ENCODE measurements at regions not wholly inside any gene's neighbourhood (a gene's known extent, or its start where the extent isn't known, plus 50 kb on each side); places are given as distances from the start of the nearest gene placed in this dataset.
"Not testable (repeated sequence)": the region's sequence is repeated elsewhere in the genome, so short reads cannot be mapped to it uniquely, and the experiment has no call there.

GRCh38 chr1:194014014-194014413, 827.6 kb upstream of the B3GALT2 start:
- no peak overlapping the region for H3K4me3 Mint-ChIP-seq
- intact Hi-C loops (cut with micrococcal nuclease): no loop called here
- no peaks in the 10 kb centered on the region for H3K4me1 Mint-ChIP-seq (ENCODE audit: low read depth)
- no peak for DNase-seq
- no peaks in the 10 kb centered on the region for H3K36me3 Mint-ChIP-seq (ENCODE audit: low read depth)
- no peak for TF ChIP-seq CTCF (IDR thresholded peaks at IDR 0.05)
- ChIA-PET CTCF (no interaction called here), POLR2A (interaction anchor here (1.1 kb wide), 1 partner anchor 72 kb away, joined by 3 read pairs; no protein-coding TSS in a partner anchor)
- H3K27ac Mint-ChIP-seq: no peak overlapping the region
- H3K9me3 Mint-ChIP-seq: peaks cover 8% of the 10 kb centered on the region
- H3K27me3 Mint-ChIP-seq: no peaks in the 10 kb centered on the region
- no peak for ATAC-seq

GRCh38 chr1:194013561-194013960, 827.1 kb upstream of the B3GALT2 start:
- H3K4me3 Mint-ChIP-seq: no peak overlapping the region
- intact Hi-C loops (cut with micrococcal nuclease): no loop called here
- H3K9me3 Mint-ChIP-seq: peaks cover 9% of the 10 kb centered on the region
- no peak for TF ChIP-seq CTCF (IDR thresholded peaks at IDR 0.05)
- ChIA-PET CTCF (interaction anchor here (0.7 kb wide), 1 partner anchor 105 kb away, joined by 4 read pairs; no protein-coding TSS in a partner anchor), POLR2A (interaction anchor here (1.1 kb wide), 1 partner anchor 72 kb away, joined by 3 read pairs; no protein-coding TSS in a partner anchor)
- H3K36me3 Mint-ChIP-seq (ENCODE audit: low read depth): no peaks in the 10 kb centered on the region
- no peaks in the 10 kb centered on the region for H3K4me1 Mint-ChIP-seq (ENCODE audit: low read depth)
- ATAC-seq: no peak
- H3K27ac Mint-ChIP-seq: no peak overlapping the region
- no peak for DNase-seq
- H3K27me3 Mint-ChIP-seq: no peaks in the 10 kb centered on the region

GRCh38 chr1:194004146-194004545, 817.7 kb upstream of the B3GALT2 start:
- no peak for TF ChIP-seq CTCF (IDR thresholded peaks at IDR 0.05)
- intact Hi-C loops (cut with micrococcal nuclease): no loop called here
- Mint-ChIP-seq H3K4me1 (ENCODE audit: low read depth) (no peaks in the 10 kb centered on the region), H3K27ac (no peak overlapping the region), H3K36me3 (ENCODE audit: low read depth) (no peaks in the 10 kb centered on the region), H3K27me3 (no peaks in the 10 kb centered on the region), H3K4me3 (no peak overlapping the region), H3K9me3 (peaks cover 10% of the 10 kb centered on the region)
- ATAC-seq (no peak), DNase-seq (no peak)
- ChIA-PET POLR2A (no interaction called here), CTCF (no interaction called here)

- H3K4me3 Mint-ChIP-seq; H3K27ac Mint-ChIP-seq; H3K36me3 Mint-ChIP-seq (ENCODE audit: low read depth); DNase-seq; H3K4me1 Mint-ChIP-seq (ENCODE audit: low read depth); H3K27me3 Mint-ChIP-seq; POLR2A ChIA-PET; CTCF ChIA-PET; ATAC-seq; intact Hi-C loops (cut with micrococcal nuclease); H3K9me3 Mint-ChIP-seq: not testable (repeated sequence)
Measured at GRCh38 chr1:194001726-194002350, 815.4 kb upstream of the B3GALT2 start.

- DNase-seq (no peak), ATAC-seq (no peak)
- Mint-ChIP-seq H3K27me3 (no peaks in the 10 kb centered on the region), H3K9me3 (peaks cover 22% of the 10 kb centered on the region), H3K4me3 (no peak overlapping the region), H3K4me1 (ENCODE audit: low read depth) (no peaks in the 10 kb centered on the region), H3K27ac (no peak overlapping the region), H3K36me3 (ENCODE audit: low read depth) (peaks cover 4% of the 10 kb centered on the region)
- POLR2A ChIA-PET: no interaction called here
- no peak for TF ChIP-seq CTCF (IDR thresholded peaks at IDR 0.05)
- intact Hi-C loops (cut with micrococcal nuclease): no loop called here
- CTCF ChIA-PET: no interaction called here
Measured at GRCh38 chr1:193988885-193989284, 802.5 kb upstream of the B3GALT2 start.
